ENCODE measurements at regions not wholly inside any gene's neighbourhood (a gene's known extent, or its start where the extent isn't known, plus 50 kb on each side); places are given as distances from the start of the nearest gene placed in this dataset.
A peak's percentile ranks its signal among the peaks of the same experiment; 100 is the strongest.
"Not testable (repeated sequence)": the region's sequence is repeated elsewhere in the genome, so short reads cannot be mapped to it uniquely, and the experiment has no call there.

DNA sequence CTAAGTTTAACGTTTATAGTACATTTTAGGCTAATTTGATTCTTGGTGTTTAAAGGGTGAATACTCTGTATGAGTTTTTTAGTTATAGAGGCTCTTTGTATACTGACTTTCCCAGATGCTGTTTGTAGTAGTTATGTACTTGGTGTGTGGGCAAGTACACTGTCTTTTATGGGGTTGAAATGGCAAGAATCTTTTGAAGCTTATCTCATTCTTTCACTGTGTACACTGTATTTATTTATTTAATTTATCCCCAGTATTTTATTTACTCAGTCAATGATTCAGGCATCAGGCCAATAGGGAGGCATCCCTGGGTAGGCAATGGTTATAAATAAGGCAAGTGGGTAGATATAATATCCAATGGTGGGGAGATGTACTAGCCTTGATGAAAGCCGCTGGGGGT lies 277.0 kb upstream of the PTCHD4 start:
- Mint-ChIP-seq H3K27me3 (no peaks in the 10 kb centered on the region), H3K36me3 (no peaks in the 10 kb centered on the region), H3K4me3 (no peak overlapping the region), H3K9me3 (peaks cover under 1 to 24% (median 7%) of the 10 kb centered on the region in 5 donors), H3K27ac (no peak overlapping the region), H3K4me1 (no peaks in the 10 kb centered on the region)
- ChIA-PET CTCF (no interaction called here), POLR2A (no interaction called here)
- no peaks in the 10 kb centered on the region for H3K9me3 ChIP-seq (ENCODE audit: low read length)
- H3K36me3 ChIP-seq (ENCODE audit: insufficient read depth, low read length) = no peaks in the 10 kb centered on the region
- H3K27ac ChIP-seq (ENCODE audit: low read depth, low read length) = no peak overlapping the region
- no peaks in the 10 kb centered on the region for H3K4me1 ChIP-seq (ENCODE audit: insufficient read depth, low read length)
- no peak for DNase-seq
- no peak overlapping the region for H3K4me3 ChIP-seq (ENCODE audit: low read length)
- no peaks in the 10 kb centered on the region for H3K27me3 ChIP-seq (ENCODE audit: insufficient read depth, low read length, poor library complexity, severe bottlenecking)

DNA sequence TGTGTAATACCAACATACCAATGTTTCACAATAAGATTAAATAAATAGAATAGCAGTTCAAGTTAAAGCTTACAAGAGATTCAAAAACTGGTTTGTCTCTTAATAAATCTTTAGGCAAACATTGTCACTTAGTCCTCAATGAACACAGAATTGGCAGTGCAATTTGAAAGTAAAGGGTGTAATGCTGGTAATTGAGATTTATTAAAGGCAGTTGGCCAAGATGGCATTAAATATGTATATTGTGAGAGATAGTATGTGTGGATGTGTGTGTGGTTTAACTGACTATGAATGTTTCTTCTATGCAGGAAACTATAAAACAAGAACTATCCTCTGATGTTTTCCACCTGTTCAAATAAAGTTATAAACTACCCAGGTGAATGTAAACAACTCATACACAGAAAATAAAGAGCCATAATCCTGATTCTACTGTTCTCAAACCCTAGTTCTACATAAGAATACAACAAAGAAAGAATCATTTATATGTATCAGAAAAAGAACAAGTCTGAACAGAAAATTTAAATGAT lies 267.9 kb upstream of the PTCHD4 start:
- no peak overlapping the region for H3K27ac Mint-ChIP-seq
- Histone ChIP-seq H3K27ac (ENCODE audit: low read depth, low read length) (no peak overlapping the region), H3K4me1 (ENCODE audit: insufficient read depth, low read length) (no peaks in the 10 kb centered on the region), H3K27me3 (ENCODE audit: insufficient read depth, low read length, poor library complexity, severe bottlenecking) (no peaks in the 10 kb centered on the region), H3K36me3 (ENCODE audit: insufficient read depth, low read length) (no peaks in the 10 kb centered on the region), H3K4me3 (ENCODE audit: low read length) (no peak overlapping the region), H3K9me3 (ENCODE audit: low read length) (no peaks in the 10 kb centered on the region)
- CTCF ChIA-PET = no interaction called here
- H3K4me3 Mint-ChIP-seq = no peak overlapping the region
- H3K36me3 Mint-ChIP-seq = no peaks in the 10 kb centered on the region
- H3K4me1 Mint-ChIP-seq = no peaks in the 10 kb centered on the region
- no peaks in the 10 kb centered on the region for H3K27me3 Mint-ChIP-seq
- peaks cover 3 to 16% (median 6%) of the 10 kb centered on the region in 5 donors for H3K9me3 Mint-ChIP-seq
- no peak for DNase-seq
- POLR2A ChIA-PET = no interaction called here

DNA sequence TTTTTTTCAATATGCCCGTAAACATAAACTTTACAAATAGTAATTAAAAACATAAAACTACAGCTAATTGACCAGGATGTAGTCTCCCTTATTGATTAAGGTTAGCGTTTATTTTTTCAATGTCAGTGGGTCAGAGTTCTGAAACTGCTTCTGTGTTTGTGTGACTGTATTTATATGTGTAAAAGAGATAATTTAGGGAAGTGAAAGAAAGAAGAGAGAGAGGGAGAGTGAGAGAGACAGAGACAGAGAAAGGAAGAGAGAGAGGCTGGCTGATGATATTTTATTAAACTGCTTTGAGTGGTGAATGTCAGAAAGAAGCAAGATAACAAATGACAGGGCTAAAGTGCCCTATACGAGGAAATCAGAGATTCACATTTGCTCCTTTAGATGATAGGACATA lies 266.1 kb upstream of the PTCHD4 start:
- H3K27ac Mint-ChIP-seq = peak overlapping the region in 1 of 8 donors; percentile 70
- no peaks in the 10 kb centered on the region for H3K27me3 ChIP-seq (ENCODE audit: insufficient read depth, low read length, poor library complexity, severe bottlenecking)
- no peaks in the 10 kb centered on the region for H3K4me1 Mint-ChIP-seq
- H3K9me3 Mint-ChIP-seq = peaks cover under 1 to 19% (median 6%) of the 10 kb centered on the region in 5 donors
- no peak overlapping the region for H3K4me3 ChIP-seq (ENCODE audit: low read length)
- DNase-seq = no peak
- no peaks in the 10 kb centered on the region for H3K9me3 ChIP-seq (ENCODE audit: low read length)
- no peaks in the 10 kb centered on the region for H3K4me1 ChIP-seq (ENCODE audit: insufficient read depth, low read length)
- POLR2A ChIA-PET = no interaction called here
- no peak overlapping the region for H3K4me3 Mint-ChIP-seq
- CTCF ChIA-PET = no interaction called here
- H3K27ac ChIP-seq (ENCODE audit: low read depth, low read length) = no peak overlapping the region
- no peaks in the 10 kb centered on the region for H3K27me3 Mint-ChIP-seq
- no peaks in the 10 kb centered on the region for H3K36me3 ChIP-seq (ENCODE audit: insufficient read depth, low read length)
- H3K36me3 Mint-ChIP-seq = no peaks in the 10 kb centered on the region

DNA sequence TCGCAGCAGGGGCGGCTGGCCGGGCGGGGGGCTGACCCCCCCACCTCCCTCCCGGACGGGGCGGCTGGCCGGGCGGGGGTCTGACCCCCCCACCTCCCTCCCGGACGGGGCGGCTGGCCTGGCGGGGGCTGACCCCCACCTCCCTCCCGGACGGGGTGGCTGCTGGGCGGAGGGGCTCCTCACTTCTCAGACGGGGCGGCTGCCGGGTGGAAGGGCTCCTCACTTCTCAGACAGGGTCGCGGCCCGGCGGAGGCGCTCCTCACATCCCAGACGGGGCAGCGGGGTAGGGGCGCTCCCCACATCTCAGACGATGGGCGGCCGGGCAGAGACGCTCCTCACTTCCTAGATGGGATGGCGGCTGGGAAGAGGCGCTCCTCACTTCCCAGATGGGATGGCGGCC lies 260.2 kb upstream of the PTCHD4 start:
- peaks cover 2 to 24% (median 6%) of the 10 kb centered on the region in 5 donors for H3K9me3 Mint-ChIP-seq
- H3K27ac Mint-ChIP-seq; H3K4me3 ChIP-seq (ENCODE audit: low read length); H3K36me3 Mint-ChIP-seq; H3K27me3 ChIP-seq (ENCODE audit: insufficient read depth, low read length, poor library complexity, severe bottlenecking); POLR2A ChIA-PET; H3K36me3 ChIP-seq (ENCODE audit: insufficient read depth, low read length); CTCF ChIA-PET; H3K4me3 Mint-ChIP-seq; H3K4me1 Mint-ChIP-seq; H3K27ac ChIP-seq (ENCODE audit: low read depth, low read length); H3K9me3 ChIP-seq (ENCODE audit: low read length); DNase-seq; H3K27me3 Mint-ChIP-seq; H3K4me1 ChIP-seq (ENCODE audit: insufficient read depth, low read length): not testable (repeated sequence)

DNA sequence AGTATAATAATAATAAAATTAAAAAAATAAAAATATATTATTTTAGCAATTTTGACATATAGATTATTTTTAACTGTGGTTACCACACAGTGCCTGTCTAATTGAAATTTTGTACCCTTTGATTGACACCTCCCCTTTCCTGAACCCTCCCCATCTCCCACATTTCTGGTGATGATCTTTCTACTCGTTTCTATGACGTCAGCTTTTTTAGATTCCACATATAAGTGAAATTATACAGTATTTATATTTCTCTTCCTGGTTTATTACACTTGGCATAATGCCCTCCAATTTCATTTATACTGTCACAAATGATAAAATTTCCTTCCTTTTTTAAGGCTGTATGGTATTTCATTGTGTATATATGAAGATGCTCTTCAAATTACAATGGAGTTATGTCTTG lies 258.1 kb upstream of the PTCHD4 start:
- Mint-ChIP-seq H3K27me3 (no peaks in the 10 kb centered on the region), H3K4me1 (no peaks in the 10 kb centered on the region), H3K4me3 (no peak overlapping the region), H3K36me3 (no peaks in the 10 kb centered on the region), H3K27ac (no peak overlapping the region), H3K9me3 (peaks cover 2 to 20% (median 6%) of the 10 kb centered on the region in 5 donors)
- ChIA-PET POLR2A (no interaction called here), CTCF (no interaction called here)
- Histone ChIP-seq H3K27me3 (ENCODE audit: insufficient read depth, low read length, poor library complexity, severe bottlenecking) (no peaks in the 10 kb centered on the region), H3K4me1 (ENCODE audit: insufficient read depth, low read length) (no peaks in the 10 kb centered on the region), H3K4me3 (ENCODE audit: low read length) (no peak overlapping the region), H3K27ac (ENCODE audit: low read depth, low read length) (no peak overlapping the region), H3K36me3 (ENCODE audit: insufficient read depth, low read length) (no peaks in the 10 kb centered on the region), H3K9me3 (ENCODE audit: low read length) (no peaks in the 10 kb centered on the region)
- DNase-seq = no peak

DNA sequence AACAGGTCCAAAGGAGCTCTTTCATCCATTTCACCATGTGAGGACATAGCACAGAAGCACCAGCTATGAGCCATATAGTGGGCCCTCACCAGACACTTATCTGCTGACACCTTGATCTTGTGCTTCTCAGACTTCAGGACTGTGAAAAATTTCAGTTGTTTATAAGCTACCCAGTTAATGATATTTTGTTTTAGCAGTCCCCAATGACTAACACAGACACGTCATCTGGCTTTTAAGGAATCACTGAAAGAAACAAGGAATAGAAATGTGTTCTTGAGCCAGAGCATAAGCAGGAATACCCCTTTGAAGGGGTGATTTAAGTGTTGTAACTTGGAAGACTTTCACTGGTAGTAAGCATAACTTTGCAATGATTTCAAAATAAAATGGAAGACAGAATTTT lies 214.7 kb upstream of the PTCHD4 start:
- H3K9me3 ChIP-seq (ENCODE audit: low read length) = no peaks in the 10 kb centered on the region
- H3K27me3 Mint-ChIP-seq = peaks cover 0 to 2% of the 10 kb centered on the region in 2 donors
- H3K4me1 Mint-ChIP-seq = no peaks in the 10 kb centered on the region
- no peak overlapping the region for H3K27ac ChIP-seq (ENCODE audit: low read depth, low read length)
- no peak overlapping the region for H3K27ac Mint-ChIP-seq
- POLR2A ChIA-PET = no interaction called here
- peaks cover 1 to 27% (median 4%) of the 10 kb centered on the region in 5 donors for H3K9me3 Mint-ChIP-seq
- H3K4me3 Mint-ChIP-seq = no peak overlapping the region
- H3K27me3 ChIP-seq (ENCODE audit: insufficient read depth, low read length, poor library complexity, severe bottlenecking) = no peaks in the 10 kb centered on the region
- no peak for DNase-seq
- CTCF ChIA-PET = no interaction called here
- no peaks in the 10 kb centered on the region for H3K36me3 ChIP-seq (ENCODE audit: insufficient read depth, low read length)
- H3K36me3 Mint-ChIP-seq = no peaks in the 10 kb centered on the region
- no peaks in the 10 kb centered on the region for H3K4me1 ChIP-seq (ENCODE audit: insufficient read depth, low read length)
- no peak overlapping the region for H3K4me3 ChIP-seq (ENCODE audit: low read length)

DNA sequence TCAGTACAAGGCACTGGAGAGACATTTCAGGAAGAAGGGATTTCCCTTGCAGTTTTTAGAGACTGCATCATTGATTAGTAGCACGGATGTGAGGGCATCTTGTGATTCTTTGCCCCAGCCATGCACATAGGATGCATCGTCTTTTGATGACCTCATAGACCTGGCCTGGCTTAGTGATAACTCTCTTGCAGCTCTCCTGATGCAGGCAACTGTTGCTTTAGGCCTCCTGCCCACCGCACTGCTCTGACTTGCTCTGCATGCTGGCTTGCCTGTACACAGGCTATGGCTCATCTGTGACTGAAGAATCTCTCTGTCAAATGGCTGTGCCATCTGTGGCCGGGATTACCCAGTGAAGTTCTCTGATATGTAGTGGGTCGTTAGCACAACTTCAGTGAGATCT lies 207.7 kb upstream of the PTCHD4 start:
- no peaks in the 10 kb centered on the region for H3K4me1 Mint-ChIP-seq
- Histone ChIP-seq H3K9me3 (ENCODE audit: low read length) (no peaks in the 10 kb centered on the region), H3K4me1 (ENCODE audit: insufficient read depth, low read length) (no peaks in the 10 kb centered on the region), H3K36me3 (ENCODE audit: insufficient read depth, low read length) (no peaks in the 10 kb centered on the region), H3K27me3 (ENCODE audit: insufficient read depth, low read length, poor library complexity, severe bottlenecking) (no peaks in the 10 kb centered on the region), H3K4me3 (ENCODE audit: low read length) (no peak overlapping the region), H3K27ac (ENCODE audit: low read depth, low read length) (no peak overlapping the region)
- ChIA-PET POLR2A (no interaction called here), CTCF (no interaction called here)
- DNase-seq = no peak
- no peaks in the 10 kb centered on the region for H3K27me3 Mint-ChIP-seq
- H3K36me3 Mint-ChIP-seq = no peaks in the 10 kb centered on the region
- peaks cover 0 to 27% (median 2%) of the 10 kb centered on the region in 5 donors for H3K9me3 Mint-ChIP-seq
- no peak overlapping the region for H3K4me3 Mint-ChIP-seq
- H3K27ac Mint-ChIP-seq = no peak overlapping the region

DNA sequence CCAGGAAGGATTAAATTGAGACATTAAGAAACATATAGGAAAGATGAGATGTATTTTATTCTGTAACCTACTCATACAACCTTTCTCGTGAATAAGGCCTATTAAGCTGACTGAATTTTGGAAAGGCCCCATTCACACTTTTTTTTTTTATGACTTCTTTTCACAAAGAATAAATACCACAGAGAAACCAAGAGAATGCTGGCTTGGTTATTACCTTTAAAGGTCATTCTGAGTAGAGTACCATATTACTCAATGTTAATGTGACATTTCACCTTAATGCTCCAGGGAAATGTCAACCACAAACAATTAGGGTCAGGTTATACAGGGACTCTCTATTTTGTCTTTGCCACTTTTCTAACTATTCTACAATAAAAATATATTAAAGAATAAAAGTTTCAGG lies 204.9 kb upstream of the PTCHD4 start:
- CTCF ChIA-PET = no interaction called here
- H3K4me1 Mint-ChIP-seq = no peaks in the 10 kb centered on the region
- Histone ChIP-seq H3K9me3 (ENCODE audit: low read length) (no peaks in the 10 kb centered on the region), H3K4me3 (ENCODE audit: low read length) (no peak overlapping the region), H3K4me1 (ENCODE audit: insufficient read depth, low read length) (no peaks in the 10 kb centered on the region), H3K36me3 (ENCODE audit: insufficient read depth, low read length) (no peaks in the 10 kb centered on the region), H3K27me3 (ENCODE audit: insufficient read depth, low read length, poor library complexity, severe bottlenecking) (no peaks in the 10 kb centered on the region), H3K27ac (ENCODE audit: low read depth, low read length) (no peak overlapping the region)
- H3K9me3 Mint-ChIP-seq = peaks cover 0 to 23% (median 4%) of the 10 kb centered on the region in 5 donors
- H3K27me3 Mint-ChIP-seq = no peaks in the 10 kb centered on the region
- no peak overlapping the region for H3K27ac Mint-ChIP-seq
- POLR2A ChIA-PET = no interaction called here
- DNase-seq = no peak
- H3K36me3 Mint-ChIP-seq = no peaks in the 10 kb centered on the region
- H3K4me3 Mint-ChIP-seq = no peak overlapping the region

Measured in CD8-positive, alpha-beta memory T cell (primary cell).